HEK293 (cell line): ENCODE measurements at regions not wholly inside any gene's neighbourhood (a gene's known extent, or its start where the extent isn't known, plus 50 kb on each side); places are given as distances from the start of the nearest gene placed in this dataset.
"Not testable (repeated sequence)": the region's sequence is repeated elsewhere in the genome, so short reads cannot be mapped to it uniquely, and the experiment has no call there.

Source experiments
- CTCF ChIA-PET: fragments of 350-600 bp; formaldehyde crosslinking; extraction: SDS; loops from one replicate; lab custom pipeline; 2021; ENCODE audit warnings: antibody characterized with exemption; lab: Yijun Ruan, JAX
- POLR2A ChIA-PET: fragments of 300-600 bp; formaldehyde crosslinking; extraction: SDS; loops from one replicate; lab custom pipeline; 2020; ENCODE audit warnings: antibody characterized with exemption, inconsistent platforms; lab: Yijun Ruan, JAX
- H3K27ac ChIP-seq: fragments of 200-500 bp; sonication (Bioruptor generic); 2 replicates; pipeline ENCODE4 v1.5.1; 2014; ENCODE audit warnings: low read depth, low read length, control low read depth, inconsistent platforms; ENCODE audit errors: extremely low read depth
- H3K36me3 ChIP-seq, 2 experiments: fragments of 200-500 bp in 1 of 2; sonication (Bioruptor generic) in 1 of 2; 1 replicate in 1 of 2; 2 replicates in 1 of 2; pipeline ENCODE4 v1.5.1; 2014 to 2017; ENCODE audit warnings: inconsistent platforms in 2 of 2, low read length in 2 of 2; ENCODE audit not compliant: control insufficient read depth in 2 of 2, insufficient read depth in 1 of 2
- H3K4me1 ChIP-seq: fragments of 200-500 bp; sonication (Bioruptor generic); 2 replicates; pipeline ENCODE4 v1.5.1; 2014; ENCODE audit warnings: mild to moderate bottlenecking, low read length, inconsistent platforms; ENCODE audit not compliant: control insufficient read depth, insufficient read depth
- H3K4me3 ChIP-seq: 2 replicates; pipeline ENCODE4 v1.5.1; 2011; ENCODE audit warnings: low read depth, mild to moderate bottlenecking, control low read depth, low read length, moderate library complexity
- H3K9me3 ChIP-seq: fragments of 200-500 bp; sonication (Bioruptor generic); 2 replicates; pipeline ENCODE4 v1.5.1; 2014; ENCODE audit warnings: low read depth, low read length, inconsistent platforms; ENCODE audit not compliant: control insufficient read depth, insufficient read depth
- BCL11A ChIP-seq: fragments of 450-650 bp; formaldehyde crosslinking; IDR thresholded peaks from 2 replicates; pipeline ENCODE4 v1.5.1; 2016; ENCODE audit warnings: low read depth, missing biosample characterization, missing genetic modification characterization
- CTCF ChIP-seq: fragments of 450-650 bp; formaldehyde crosslinking; IDR thresholded peaks from 2 replicates; pipeline ENCODE4 v1.5.1; 2016; ENCODE audit warnings: missing biosample characterization, missing genetic modification characterization
- SCRT1 ChIP-seq: fragments of 450-650 bp; formaldehyde crosslinking; IDR thresholded peaks from 2 replicates; pipeline ENCODE4 v1.5.1; 2016; ENCODE audit warnings: missing biosample characterization, missing genetic modification characterization, borderline replicate concordance
- WT1 ChIP-seq: fragments of 450-650 bp; formaldehyde crosslinking; IDR thresholded peaks from 2 replicates; pipeline ENCODE4 v1.5.1; 2016; ENCODE audit warnings: missing biosample characterization, missing genetic modification characterization
- ZBTB10 ChIP-seq: fragments of 450-650 bp; formaldehyde crosslinking; IDR thresholded peaks from 2 replicates; pipeline ENCODE4 v1.5.1; 2016; ENCODE audit warnings: missing biosample characterization, missing genetic modification characterization
- ZBTB20 ChIP-seq: fragments of 450-650 bp; formaldehyde crosslinking; IDR thresholded peaks from 2 replicates; pipeline ENCODE4 v1.5.1; 2016; ENCODE audit warnings: missing biosample characterization, missing genetic modification characterization
- ZIC2 ChIP-seq: fragments of 450-650 bp; formaldehyde crosslinking; IDR thresholded peaks from 2 replicates; pipeline ENCODE4 v1.5.1; 2016; ENCODE audit warnings: missing biosample characterization, missing genetic modification characterization
- ZNF10 ChIP-seq: fragments of 450-650 bp; formaldehyde crosslinking; IDR thresholded peaks from 2 replicates; pipeline ENCODE4 v1.5.1; 2017; ENCODE audit warnings: missing biosample characterization, missing genetic modification characterization
- ZNF121 ChIP-seq: fragments of 450-650 bp; formaldehyde crosslinking; IDR thresholded peaks from 2 replicates; pipeline ENCODE4 v1.5.1; 2016; ENCODE audit warnings: missing biosample characterization, missing genetic modification characterization
- ZNF24 ChIP-seq: fragments of 450-650 bp; formaldehyde crosslinking; IDR thresholded peaks from 2 replicates; pipeline ENCODE4 v1.5.1; 2016; ENCODE audit warnings: missing biosample characterization, missing genetic modification characterization
- ZNF391 ChIP-seq: fragments of 450-650 bp; formaldehyde crosslinking; IDR thresholded peaks from 2 replicates; pipeline ENCODE4 v1.5.1; 2016; ENCODE audit warnings: low read depth, missing biosample characterization, missing genetic modification characterization, borderline replicate concordance
- ZNF433 ChIP-seq: fragments of 450-650 bp; formaldehyde crosslinking; IDR thresholded peaks from 2 replicates; pipeline ENCODE4 v1.5.1; 2016; ENCODE audit warnings: missing biosample characterization, missing genetic modification characterization, low read depth
- ZNF561 ChIP-seq: fragments of 450-650 bp; IDR thresholded peaks from 2 replicates; pipeline ENCODE4 v1.5.1; 2018; ENCODE audit warnings: missing biosample characterization, missing genetic modification characterization, borderline replicate concordance
- ZNF585B ChIP-seq: fragments of 450-650 bp; formaldehyde crosslinking; IDR thresholded peaks from 2 replicates; pipeline ENCODE4 v1.5.1; 2016; ENCODE audit warnings: missing biosample characterization, missing genetic modification characterization
- ZNF610 ChIP-seq: fragments of 450-650 bp; formaldehyde crosslinking; IDR thresholded peaks from 2 replicates; pipeline ENCODE4 v1.5.1; 2016; ENCODE audit warnings: missing biosample characterization, missing genetic modification characterization, borderline replicate concordance
- ZNF623 ChIP-seq: fragments of 450-650 bp; formaldehyde crosslinking; IDR thresholded peaks from 2 replicates; pipeline ENCODE4 v1.5.1; 2016; ENCODE audit warnings: missing biosample characterization, missing genetic modification characterization
- ZNF626 ChIP-seq: fragments of 450-650 bp; sonication (Bioruptor Pico); formaldehyde crosslinking; IDR thresholded peaks from 2 replicates; pipeline ENCODE4 v1.5.1; 2018; ENCODE audit warnings: missing biosample characterization, missing genetic modification characterization, inconsistent platforms
- ZNF707 ChIP-seq: fragments of 450-650 bp; formaldehyde crosslinking; IDR thresholded peaks from 2 replicates; pipeline ENCODE4 v1.5.1; 2016; ENCODE audit warnings: missing biosample characterization, missing genetic modification characterization
- ZNF785 ChIP-seq: fragments of 450-650 bp; formaldehyde crosslinking; IDR thresholded peaks from 2 replicates; pipeline ENCODE4 v1.5.1; 2016; ENCODE audit warnings: missing biosample characterization, missing genetic modification characterization
- TF ChIP-seq, protein P1 (sequence below): fragments of 450-650 bp; formaldehyde crosslinking; optimal IDR thresholded peaks from 2 replicates; pipeline ENCODE3; 2016; ENCODE audit warnings: missing biosample characterization, mild to moderate bottlenecking, missing genetic modification characterization

DNA sequence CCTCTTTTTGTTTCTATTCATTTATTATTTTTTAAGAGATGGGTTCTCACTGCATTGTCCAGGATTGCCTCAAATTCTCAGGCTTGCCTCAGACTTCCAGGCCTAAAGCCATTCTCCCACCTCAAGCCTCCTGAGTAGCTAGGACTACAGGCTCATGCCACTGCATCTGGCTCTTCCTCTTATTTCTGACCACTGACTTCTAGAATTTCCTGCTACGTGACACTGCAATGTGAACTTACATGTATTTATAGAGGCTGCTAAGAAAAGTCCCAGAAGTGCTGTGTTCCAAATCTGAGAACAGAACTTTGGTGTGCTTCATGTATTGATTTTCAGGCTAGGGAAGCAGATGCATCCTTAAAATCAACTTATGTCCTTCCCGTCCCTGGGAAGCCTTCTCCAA is 407.4 kb downstream of the RSL24D1 start (continued):
- TF ChIP-seq ZNF626 (tag by site-specific recombination) = no peak

DNA sequence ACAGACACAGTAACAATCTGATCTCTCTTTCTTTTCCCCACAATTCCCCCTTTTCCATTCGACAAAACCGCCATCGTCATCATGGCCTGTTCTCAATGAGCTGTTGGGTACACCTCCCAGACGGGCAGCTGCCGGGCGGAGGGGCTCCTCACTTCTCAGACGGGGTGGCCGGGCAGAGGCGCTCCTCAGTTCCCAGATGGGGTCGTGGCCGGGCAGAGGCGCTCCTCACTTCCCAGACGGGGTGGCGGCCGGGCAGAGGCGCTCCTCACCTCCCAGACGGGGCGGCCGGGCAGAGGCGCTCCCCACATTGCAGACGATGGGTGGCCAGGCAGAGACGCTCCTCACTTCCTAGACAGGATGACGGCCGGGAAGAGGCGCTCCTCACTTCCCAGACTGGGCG is 415.5 kb downstream of the RSL24D1 start:
- H3K36me3 ChIP-seq, POLR2A ChIA-PET, H3K4me1 ChIP-seq, CTCF ChIA-PET, H3K9me3 ChIP-seq, H3K27ac ChIP-seq, H3K4me3 ChIP-seq: not testable (repeated sequence)

DNA sequence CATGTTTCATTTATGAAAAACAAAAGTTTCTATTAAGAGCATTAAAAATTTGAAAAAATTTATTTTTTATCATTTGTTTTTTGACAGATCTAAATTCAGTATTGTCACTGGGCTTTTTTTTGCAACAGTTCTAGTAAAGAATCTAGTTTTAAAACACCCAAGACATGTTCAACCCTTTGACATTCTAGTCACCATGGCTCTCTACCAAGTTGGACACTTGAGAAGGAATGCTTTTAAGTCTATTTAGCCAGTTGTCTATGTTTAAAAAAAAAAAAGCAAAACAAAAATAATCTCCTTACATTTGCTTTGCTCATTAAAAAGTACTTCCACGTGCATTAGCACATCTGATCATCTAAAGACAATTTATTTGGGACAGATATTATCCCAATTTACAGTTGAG is 417.5 kb downstream of the RSL24D1 start:
- POLR2A ChIA-PET = no interaction called here
- CTCF ChIA-PET = no interaction called here
- H3K4me3 ChIP-seq = no peak overlapping the region
- H3K36me3 ChIP-seq = no peaks in the 10 kb centered on the region
- no peak for TF ChIP-seq ZNF610
- H3K27ac ChIP-seq = no peak overlapping the region
- H3K4me1 ChIP-seq = no peaks in the 10 kb centered on the region
- no peaks in the 10 kb centered on the region for H3K9me3 ChIP-seq

- POLR2A ChIA-PET = no interaction called here
- CTCF ChIA-PET = no interaction called here
Observed at GRCh38 chr15:54776410-54776809, 420.3 kb downstream of the RSL24D1 start.

More at GRCh38 chr15:54776410-54776809, 420.3 kb downstream of the RSL24D1 start:
- Histone ChIP-seq H3K4me3 (no peak overlapping the region), H3K4me1 (no peaks in the 10 kb centered on the region), H3K9me3 (no peaks in the 10 kb centered on the region), H3K36me3 (no peaks in the 10 kb centered on the region), H3K27ac (no peak overlapping the region)
- TF ChIP-seq WT1 (tag by site-specific recombination) (no peak), ZNF10 (tag by site-specific recombination) (no peak), BCL11A (tag by site-specific recombination) (no peak), SCRT1 (no peak), ZNF561 (tag by site-specific recombination) (no peak), ZNF391 (no peak), ZNF707 (tag by site-specific recombination) (no peak), ZBTB20 (tag by site-specific recombination) (no peak), ZNF433 (tag by site-specific recombination) (no peak), ZNF121 (tag by site-specific recombination) (no peak), CTCF (tag by site-specific recombination) (no peak), ZIC2 (tag by site-specific recombination) (no peak), ZNF785 (no peak), ZNF24 (no peak), ZBTB10 (tag by site-specific recombination) (no peak), ZNF585B (no peak), ZNF623 (no peak)
- TF ChIP-seq, protein P1, sequence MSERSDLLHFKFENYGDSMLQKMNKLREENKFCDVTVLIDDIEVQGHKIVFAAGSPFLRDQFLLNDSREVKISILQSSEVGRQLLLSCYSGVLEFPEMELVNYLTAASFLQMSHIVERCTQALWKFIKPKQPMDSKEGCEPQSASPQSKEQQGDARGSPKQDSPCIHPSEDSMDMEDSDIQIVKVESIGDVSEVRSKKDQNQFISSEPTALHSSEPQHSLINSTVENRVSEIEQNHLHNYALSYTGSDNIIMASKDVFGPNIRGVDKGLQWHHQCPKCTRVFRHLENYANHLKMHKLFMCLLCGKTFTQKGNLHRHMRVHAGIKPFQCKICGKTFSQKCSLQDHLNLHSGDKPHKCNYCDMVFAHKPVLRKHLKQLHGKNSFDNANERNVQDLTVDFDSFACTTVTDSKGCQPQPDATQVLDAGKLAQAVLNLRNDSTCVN (tag by site-specific recombination) = no peak
